HG03565 (cell line): ENCODE measurements at regions not wholly inside any gene's neighbourhood (a gene's known extent, or its start where the extent isn't known, plus 50 kb on each side); places are given as distances from the start of the nearest gene placed in this dataset.
"Not testable (repeated sequence)": the region's sequence is repeated elsewhere in the genome, so short reads cannot be mapped to it uniquely, and the experiment has no call there.

ENCODE experiments used
- ATAC-seq: cut with Tn5 transposase; IDR thresholded peaks from one replicate; pipeline ENCODE4 v1.9.1; 2021; ENCODE audit warnings: mild to moderate bottlenecking, moderate library complexity; ENCODE audit not compliant: unreplicated experiment

GRCh38 chrX:76774912-76775311, 347.4 kb downstream of the MAGEE1 start:
- not testable (repeated sequence) for ATAC-seq

GRCh38 chrX:76796311-76796710, 368.8 kb downstream of the MAGEE1 start:
- ATAC-seq, result no peak

- no peak for ATAC-seq
Observed at GRCh38 chrX:76802708-76803107, 375.2 kb downstream of the MAGEE1 start.

- ATAC-seq, result no peak
Observed at GRCh38 chrX:76815754-76816153, 388.2 kb downstream of the MAGEE1 start.

- ATAC-seq, result not testable (repeated sequence)
Observed at GRCh38 chrX:76817279-76817678, 389.8 kb downstream of the MAGEE1 start.

GRCh38 chrX:76821276-76821675, 393.8 kb downstream of the MAGEE1 start:
- no peak for ATAC-seq

GRCh38 chrX:76827672-76828071, 400.2 kb downstream of the MAGEE1 start:
- no peak for ATAC-seq

GRCh38 chrX:76840902-76841301, 413.4 kb downstream of the MAGEE1 start:
- not testable (repeated sequence) for ATAC-seq

- no peak for ATAC-seq
Observed at GRCh38 chrX:76850851-76851250, 423.3 kb downstream of the MAGEE1 start.

GRCh38 chrX:76862509-76862908, 435.0 kb downstream of the MAGEE1 start:
- ATAC-seq, result no peak

- ATAC-seq, result no peak
Observed at GRCh38 chrX:76893930-76894329, 466.4 kb downstream of the MAGEE1 start.

- no peak for ATAC-seq
Observed at GRCh38 chrX:76915836-76916235, 488.3 kb downstream of the MAGEE1 start.

- ATAC-seq, result no peak
Observed at GRCh38 chrX:76918033-76918432, 490.5 kb downstream of the MAGEE1 start.

- no peak for ATAC-seq
Observed at GRCh38 chrX:76919761-76920160, 492.3 kb downstream of the MAGEE1 start.

GRCh38 chrX:76920607-76921006, 493.1 kb downstream of the MAGEE1 start:
- no peak for ATAC-seq

GRCh38 chrX:76921176-76921575, 493.7 kb downstream of the MAGEE1 start:
- ATAC-seq, result no peak

- no peak for ATAC-seq
Observed at GRCh38 chrX:76922100-76922499, 494.6 kb downstream of the MAGEE1 start.

- not testable (repeated sequence) for ATAC-seq
Observed at GRCh38 chrX:76924616-76925015, 497.1 kb downstream of the MAGEE1 start.

- no peak for ATAC-seq
Observed at GRCh38 chrX:76931518-76931917, 504.0 kb downstream of the MAGEE1 start.

GRCh38 chrX:76957485-76957884, 489.7 kb upstream of the FGF16 start:
- no peak for ATAC-seq

GRCh38 chrX:76971393-76972376, 475.5 kb upstream of the FGF16 start:
- ATAC-seq, result peak; percentile 72

- ATAC-seq, result no peak
Observed at GRCh38 chrX:76977452-76977851, 469.7 kb upstream of the FGF16 start.
